Smooth muscle cell (in vitro differentiated cells): ENCODE measurements at regions not wholly inside any gene's neighbourhood (a gene's known extent, or its start where the extent isn't known, plus 50 kb on each side); places are given as distances from the start of the nearest gene placed in this dataset.

ENCODE experiments used
- DNase-seq: peaks from one replicate; lab custom pipeline; 2025; ENCODE audit not compliant: unreplicated experiment; lab: John Stamatoyannopoulos, UW
- H2AFZ ChIP-seq: fragments of 200-600 bp; sonication (generic); 2 replicates; pipeline ENCODE4 v1.6.0; 2016; ENCODE audit warnings: antibody characterized with exemption, low read depth, mild to moderate bottlenecking
- H3F3A ChIP-seq: fragments of 200-600 bp; sonication (generic); 2 replicates; pipeline ENCODE4 v1.6.0; 2017; ENCODE audit warnings: antibody characterized with exemption, low read depth
- H3K27ac ChIP-seq: fragments of 200-600 bp; sonication (generic); 2 replicates; pipeline ENCODE4 v1.5.1; 2016; ENCODE audit warnings: low read depth, mild to moderate bottlenecking
- H3K27me3 ChIP-seq: fragments of 200-600 bp; sonication (generic); 2 replicates; pipeline ENCODE4 v1.6.1; 2016; ENCODE audit warnings: low read depth, mild to moderate bottlenecking
- H3K36me3 ChIP-seq: fragments of 200-600 bp; sonication (generic); 2 replicates; pipeline ENCODE4 v1.5.1; 2016; ENCODE audit warnings: low read depth
- H3K4me1 ChIP-seq: fragments of 200-600 bp; sonication (generic); 2 replicates; pipeline ENCODE4 v1.5.1; 2016; ENCODE audit warnings: low read depth
- H3K4me2 ChIP-seq: fragments of 200-600 bp; sonication (generic); 2 replicates; pipeline ENCODE4 v1.6.0; 2016; ENCODE audit warnings: mild to moderate bottlenecking
- H3K4me3 ChIP-seq: fragments of 200-600 bp; sonication (generic); 2 replicates; pipeline ENCODE4 v1.5.1; 2016; ENCODE audit warnings: mild to moderate bottlenecking
- H3K79me2 ChIP-seq: fragments of 200-600 bp; sonication (generic); 2 replicates; pipeline ENCODE4 v1.6.0; 2016; ENCODE audit warnings: low read depth, mild to moderate bottlenecking
- H3K9ac ChIP-seq: fragments of 200-600 bp; sonication (generic); 2 replicates; pipeline ENCODE4 v1.6.0; 2016; ENCODE audit warnings: low read depth
- H3K9me3 ChIP-seq: fragments of 200-600 bp; sonication (generic); replicated peaks from 2 replicates; pipeline ENCODE4 v1.5.1; 2016; ENCODE audit warnings: low read depth
- H4K20me1 ChIP-seq: fragments of 200-600 bp; sonication (generic); 2 replicates; pipeline ENCODE4 v1.6.0; 2016; ENCODE audit warnings: low read depth
- WGBS: methylation state at CpG from one replicate; pipeline ENCODE4 v1.1.7; 2016; ENCODE audit warnings: low lambda C conversion rate; 5-methylcytosine and 5-hydroxymethylcytosine counted together
- TF ChIP-seq, protein P1 (sequence below): fragments of 200-600 bp; sonication (generic); IDR thresholded peaks from 2 replicates; pipeline ENCODE4 v1.5.1; 2017; ENCODE audit warnings: borderline replicate concordance, mild to moderate bottlenecking, antibody characterized with exemption; ENCODE audit not compliant: insufficient read depth, poor library complexity, severe bottlenecking

DNA sequence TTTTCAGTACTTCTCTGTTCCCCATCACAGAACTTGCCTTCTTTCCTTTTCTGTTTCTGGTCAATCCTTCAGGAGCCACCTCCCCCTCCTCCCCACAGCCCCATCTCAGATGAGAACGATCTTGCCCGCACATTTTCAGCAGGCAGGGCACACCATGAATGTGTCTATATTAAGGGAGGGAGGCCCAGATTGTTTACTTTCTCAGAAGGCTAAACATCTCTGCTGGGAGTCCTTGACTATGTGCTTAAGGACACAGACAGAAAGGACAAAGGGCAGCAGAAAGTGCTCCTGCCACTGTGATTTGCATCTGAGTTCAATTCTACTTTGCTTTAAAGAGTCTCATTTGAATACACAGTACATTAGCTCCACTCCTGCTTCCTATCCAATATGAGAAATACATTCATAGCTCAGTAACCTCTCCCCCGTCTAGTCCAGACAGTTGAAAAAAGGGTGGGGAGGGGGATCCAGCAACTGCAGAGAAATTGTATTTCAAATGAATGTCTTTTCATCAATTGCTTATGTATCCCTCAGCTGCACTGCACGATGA, 175.0 kb upstream of the PARD3B start:
- no peaks in the 10 kb centered on the region for H3F3A ChIP-seq
- no peak overlapping the region for H3K27ac ChIP-seq
- H3K9ac ChIP-seq, result no peak overlapping the region
- no peak overlapping the region for H3K4me3 ChIP-seq
- H3K4me1 ChIP-seq, result no peaks in the 10 kb centered on the region
- no peak overlapping the region for H3K4me2 ChIP-seq
- H4K20me1 ChIP-seq, result no peaks in the 10 kb centered on the region
- no peak overlapping the region for H2AFZ ChIP-seq
- DNase-seq, result no peak
- TF ChIP-seq, protein P1, sequence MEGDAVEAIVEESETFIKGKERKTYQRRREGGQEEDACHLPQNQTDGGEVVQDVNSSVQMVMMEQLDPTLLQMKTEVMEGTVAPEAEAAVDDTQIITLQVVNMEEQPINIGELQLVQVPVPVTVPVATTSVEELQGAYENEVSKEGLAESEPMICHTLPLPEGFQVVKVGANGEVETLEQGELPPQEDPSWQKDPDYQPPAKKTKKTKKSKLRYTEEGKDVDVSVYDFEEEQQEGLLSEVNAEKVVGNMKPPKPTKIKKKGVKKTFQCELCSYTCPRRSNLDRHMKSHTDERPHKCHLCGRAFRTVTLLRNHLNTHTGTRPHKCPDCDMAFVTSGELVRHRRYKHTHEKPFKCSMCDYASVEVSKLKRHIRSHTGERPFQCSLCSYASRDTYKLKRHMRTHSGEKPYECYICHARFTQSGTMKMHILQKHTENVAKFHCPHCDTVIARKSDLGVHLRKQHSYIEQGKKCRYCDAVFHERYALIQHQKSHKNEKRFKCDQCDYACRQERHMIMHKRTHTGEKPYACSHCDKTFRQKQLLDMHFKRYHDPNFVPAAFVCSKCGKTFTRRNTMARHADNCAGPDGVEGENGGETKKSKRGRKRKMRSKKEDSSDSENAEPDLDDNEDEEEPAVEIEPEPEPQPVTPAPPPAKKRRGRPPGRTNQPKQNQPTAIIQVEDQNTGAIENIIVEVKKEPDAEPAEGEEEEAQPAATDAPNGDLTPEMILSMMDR, result no peak
- no peaks in the 10 kb centered on the region for H3K36me3 ChIP-seq
- WGBS, result 68% methylated on average over 4 of the region's 4 CpGs
- no peaks in the 10 kb centered on the region for H3K27me3 ChIP-seq
- H3K9me3 ChIP-seq, result no peaks in the 10 kb centered on the region
- H3K79me2 ChIP-seq, result no peaks in the 10 kb centered on the region

DNA sequence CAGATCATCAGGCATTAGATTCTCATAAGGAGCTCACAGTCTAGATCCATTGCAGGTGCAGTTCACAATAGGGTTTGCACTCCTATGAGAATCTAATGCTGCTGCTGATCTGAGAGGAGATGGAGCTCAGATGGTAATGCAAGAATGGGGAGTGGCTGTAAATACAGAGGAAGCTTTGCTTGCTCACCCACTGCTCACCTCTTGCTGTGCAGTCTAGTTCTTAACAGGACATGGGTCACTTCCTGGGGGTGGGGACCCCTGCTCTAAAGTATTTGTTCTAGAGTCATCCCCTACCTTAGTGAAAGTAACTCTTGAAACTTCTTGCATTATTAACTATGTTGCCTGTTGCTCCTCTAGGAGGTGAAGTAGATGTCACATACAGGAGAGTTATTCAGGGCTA, 171.3 kb upstream of the PARD3B start:
- no peaks in the 10 kb centered on the region for H3F3A ChIP-seq
- no peaks in the 10 kb centered on the region for H4K20me1 ChIP-seq
- H3K4me1 ChIP-seq, result no peaks in the 10 kb centered on the region
- no peak overlapping the region for H2AFZ ChIP-seq
- DNase-seq, result no peak
- no peak overlapping the region for H3K4me2 ChIP-seq
- no peaks in the 10 kb centered on the region for H3K9me3 ChIP-seq
- TF ChIP-seq, protein P1, result no peak
- H3K79me2 ChIP-seq, result no peaks in the 10 kb centered on the region
- no peak overlapping the region for H3K4me3 ChIP-seq
- no peak overlapping the region for H3K27ac ChIP-seq
- no peaks in the 10 kb centered on the region for H3K27me3 ChIP-seq
- H3K36me3 ChIP-seq, result no peaks in the 10 kb centered on the region
- H3K9ac ChIP-seq, result no peak overlapping the region

DNA sequence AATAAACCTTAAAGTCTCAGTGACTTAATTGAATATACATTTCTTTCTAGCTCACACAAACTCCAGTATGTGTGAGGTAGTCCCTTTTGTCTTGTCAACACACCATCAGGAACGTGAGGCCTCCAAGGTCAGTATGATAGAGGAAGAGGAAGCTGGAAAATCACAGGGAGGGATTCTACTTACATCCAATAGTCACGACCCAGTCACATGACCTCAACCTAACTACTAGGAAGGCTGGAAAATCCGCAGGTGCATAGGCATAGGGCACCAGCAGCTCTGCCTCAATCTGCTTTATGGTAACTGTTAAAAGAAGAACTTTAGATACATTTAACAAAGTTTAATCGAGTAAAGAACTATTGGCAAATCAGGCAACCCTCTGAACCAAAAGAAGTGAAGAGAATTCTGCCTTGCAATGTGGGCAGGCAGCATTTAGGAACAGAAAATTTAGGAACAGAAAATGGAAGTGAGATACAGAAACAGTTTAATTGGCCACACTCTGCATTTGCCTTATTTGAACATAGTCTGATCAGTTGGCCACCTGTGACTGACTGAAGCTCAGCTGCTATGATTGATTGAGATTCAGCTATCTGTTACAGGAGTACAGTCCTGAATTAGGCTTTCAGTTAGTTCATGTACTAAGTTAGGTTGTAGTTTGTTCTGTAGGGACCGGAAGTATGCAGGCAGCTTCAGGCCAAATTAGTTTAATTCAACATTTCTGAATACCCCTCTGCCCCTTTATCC, 165.0 kb upstream of the PARD3B start:
- Histone ChIP-seq H3K9ac (no peak overlapping the region), H3K36me3 (no peaks in the 10 kb centered on the region)
- TF ChIP-seq, protein P1, result no peak

DNA sequence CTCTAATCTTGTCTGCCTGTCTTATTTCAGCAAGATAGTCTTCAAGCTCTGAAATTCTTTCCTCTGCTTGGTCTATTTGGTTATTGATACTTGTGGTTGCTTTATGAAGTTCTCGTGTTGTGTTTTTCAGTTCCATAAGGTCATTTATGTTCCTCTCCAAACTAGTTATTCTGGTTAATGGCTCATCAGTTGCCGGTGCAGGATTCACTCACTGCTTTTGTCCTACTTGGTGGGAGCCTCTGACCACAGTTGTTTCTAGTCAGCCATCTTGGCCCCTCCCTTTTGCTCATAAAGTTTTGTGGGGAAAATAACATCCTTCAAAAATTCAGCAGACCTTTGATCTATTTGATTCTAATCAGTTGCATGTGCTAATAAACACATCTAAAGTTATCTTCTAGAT, 158.6 kb upstream of the PARD3B start:
- no peaks in the 10 kb centered on the region for H3K4me1 ChIP-seq
- WGBS, result 87% methylated on average over 2 of the region's 2 CpGs
- no peak overlapping the region for H3K27ac ChIP-seq
- no peaks in the 10 kb centered on the region for H3F3A ChIP-seq
- no peak overlapping the region for H3K4me2 ChIP-seq
- H3K27me3 ChIP-seq, result no peaks in the 10 kb centered on the region
- H2AFZ ChIP-seq, result no peak overlapping the region
- H3K36me3 ChIP-seq, result no peaks in the 10 kb centered on the region
- DNase-seq, result no peak
- TF ChIP-seq, protein P1, result no peak
- no peak overlapping the region for H3K9ac ChIP-seq
- H3K79me2 ChIP-seq, result no peaks in the 10 kb centered on the region
- H3K9me3 ChIP-seq, result no peaks in the 10 kb centered on the region
- no peaks in the 10 kb centered on the region for H4K20me1 ChIP-seq
- H3K4me3 ChIP-seq, result no peak overlapping the region

More for the DNA sequence above, 165.0 kb upstream of the PARD3B start:
- H3K27me3 ChIP-seq, result no peaks in the 10 kb centered on the region
- no peaks in the 10 kb centered on the region for H3F3A ChIP-seq
- H3K4me3 ChIP-seq, result no peak overlapping the region
- no peak overlapping the region for H3K4me2 ChIP-seq
- no peaks in the 10 kb centered on the region for H3K4me1 ChIP-seq
- H3K27ac ChIP-seq, result no peak overlapping the region
- no peak for DNase-seq
- no peaks in the 10 kb centered on the region for H4K20me1 ChIP-seq
- WGBS, result 76% methylated on average over 5 of the region's 5 CpGs
- no peaks in the 10 kb centered on the region for H3K9me3 ChIP-seq
- H3K79me2 ChIP-seq, result no peaks in the 10 kb centered on the region
- no peak overlapping the region for H2AFZ ChIP-seq
